Vagina (tissue), 2 donors: ENCODE measurements at regions not wholly inside any gene's neighbourhood (a gene's known extent, or its start where the extent isn't known, plus 50 kb on each side); places are given as distances from the start of the nearest gene placed in this dataset.

Experiments
- DNase-seq, 2 donors: peaks; one replicate each; pipeline ENCODE4 v3.0.0-alpha.2; 2017; ENCODE audit errors: extremely low spot score in 2 of 2
- H3K27ac ChIP-seq: fragments of 200-600 bp; sonication (generic); one replicate; pipeline ENCODE4 v1.5.1; 2019
- H3K27me3 ChIP-seq: fragments of 200-600 bp; sonication (generic); one replicate; pipeline ENCODE4 v1.5.1; 2019
- H3K36me3 ChIP-seq, 2 donors: fragments of 200-600 bp; sonication (generic); one replicate each; pipeline ENCODE4 v1.5.1; 2017 to 2019
- H3K4me1 ChIP-seq: fragments of 200-600 bp; sonication (generic); one replicate; pipeline ENCODE4 v1.5.1; 2019
- H3K4me3 ChIP-seq, 2 donors: fragments of 200-600 bp; sonication (generic); 1 replicate in 1 of 2; 2 replicates in 1 of 2; pipeline ENCODE4 v1.5.1; 2016 to 2019
- H3K9me3 ChIP-seq: fragments of 200-600 bp; sonication (generic); one replicate; pipeline ENCODE4 v1.5.1; 2019
- POLR2A ChIP-seq, 2 donors: fragments of 450-650 bp; IDR thresholded peaks; one replicate each; pipeline ENCODE4 v1.6.1; 2017; ENCODE audit warnings: antibody characterized with exemption in 2 of 2, mild to moderate bottlenecking in 2 of 2, moderate library complexity in 2 of 2
- POLR2AphosphoS5 ChIP-seq, 2 donors: sonication (generic); formaldehyde crosslinking; IDR thresholded peaks; one replicate each; pipeline ENCODE4 v1.9.0; 2017; ENCODE audit warnings: antibody characterized with exemption in 2 of 2, mild to moderate bottlenecking in 2 of 2, low read depth in 1 of 2; ENCODE audit not compliant: insufficient read depth in 1 of 2
- intact Hi-C: fragments of 100-400 bp; cut with DNase I; formaldehyde crosslinking; loops from one replicate; pipeline ENCODE4 v1.15.1; 2023
- TF ChIP-seq, protein P1 (sequence below), 3 experiments: fragments of 450-650 bp in 2 of 3; fragments of 200-600 bp in 1 of 3; sonication (generic) in 1 of 3; IDR thresholded peaks; one replicate each; pipeline ENCODE4 v1.5.1; 2017 to 2019; ENCODE audit warnings: antibody characterized with exemption in 3 of 3, mild to moderate bottlenecking in 2 of 3, moderate library complexity in 2 of 3

DNA sequence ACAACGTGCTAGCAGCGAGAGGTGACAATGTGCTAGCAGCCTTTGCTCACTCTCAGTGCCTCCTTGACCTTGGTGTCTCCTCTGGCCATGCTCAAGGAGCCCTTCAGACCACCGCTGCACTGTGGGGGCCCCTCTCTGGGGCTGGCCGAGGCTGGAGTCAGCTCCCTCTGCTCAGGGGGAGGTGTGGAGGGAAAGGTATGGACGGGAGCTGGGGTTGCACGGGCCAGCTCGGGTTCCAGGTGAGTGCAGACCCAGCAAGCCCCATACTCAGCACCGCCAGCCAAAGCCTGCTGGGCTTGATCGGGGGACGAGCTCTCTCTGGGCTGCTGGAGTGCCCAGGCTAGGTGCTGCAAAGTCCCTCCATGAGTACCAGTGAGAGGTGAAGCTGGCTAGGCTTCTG is 180.2 kb downstream of the TRIM36 start:
- Histone ChIP-seq H3K4me1 (no peaks in the 10 kb centered on the region), H3K9me3 (no peaks in the 10 kb centered on the region), H3K27ac (no peak overlapping the region), H3K36me3 (no peaks in the 10 kb centered on the region), H3K27me3 (no peaks in the 10 kb centered on the region), H3K4me3 (no peak overlapping the region)
- intact Hi-C loops = no loop called here
- TF ChIP-seq, protein P1, sequence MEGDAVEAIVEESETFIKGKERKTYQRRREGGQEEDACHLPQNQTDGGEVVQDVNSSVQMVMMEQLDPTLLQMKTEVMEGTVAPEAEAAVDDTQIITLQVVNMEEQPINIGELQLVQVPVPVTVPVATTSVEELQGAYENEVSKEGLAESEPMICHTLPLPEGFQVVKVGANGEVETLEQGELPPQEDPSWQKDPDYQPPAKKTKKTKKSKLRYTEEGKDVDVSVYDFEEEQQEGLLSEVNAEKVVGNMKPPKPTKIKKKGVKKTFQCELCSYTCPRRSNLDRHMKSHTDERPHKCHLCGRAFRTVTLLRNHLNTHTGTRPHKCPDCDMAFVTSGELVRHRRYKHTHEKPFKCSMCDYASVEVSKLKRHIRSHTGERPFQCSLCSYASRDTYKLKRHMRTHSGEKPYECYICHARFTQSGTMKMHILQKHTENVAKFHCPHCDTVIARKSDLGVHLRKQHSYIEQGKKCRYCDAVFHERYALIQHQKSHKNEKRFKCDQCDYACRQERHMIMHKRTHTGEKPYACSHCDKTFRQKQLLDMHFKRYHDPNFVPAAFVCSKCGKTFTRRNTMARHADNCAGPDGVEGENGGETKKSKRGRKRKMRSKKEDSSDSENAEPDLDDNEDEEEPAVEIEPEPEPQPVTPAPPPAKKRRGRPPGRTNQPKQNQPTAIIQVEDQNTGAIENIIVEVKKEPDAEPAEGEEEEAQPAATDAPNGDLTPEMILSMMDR (IDR thresholded peaks at IDR 0.05) = no peak
- no peak for TF ChIP-seq POLR2AphosphoS5 (IDR thresholded peaks at IDR 0.05; ENCODE audit: insufficient read depth in 1 of 2, low read depth in 1 of 2)
- TF ChIP-seq POLR2A (IDR thresholded peaks at IDR 0.05) = no peak
- DNase-seq = no peak

DNA sequence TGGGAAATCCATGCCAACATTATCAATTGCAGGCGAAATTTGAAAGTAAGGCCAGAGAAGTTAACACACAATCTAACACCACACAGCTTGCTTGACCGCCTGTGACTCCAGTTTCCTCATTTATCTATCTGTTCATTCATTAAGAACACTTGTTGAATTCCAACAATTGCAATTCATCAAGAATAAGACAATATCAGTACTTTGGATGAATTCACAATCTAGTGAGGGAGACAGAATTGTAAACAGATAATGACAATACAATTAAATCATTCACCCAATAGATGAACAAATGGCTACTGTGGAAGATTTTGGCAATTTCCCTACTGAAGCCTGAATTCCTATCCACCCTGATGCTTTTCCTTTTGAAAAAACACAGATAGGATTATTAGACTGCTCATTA is 181.6 kb downstream of the TRIM36 start:
- H3K4me1 ChIP-seq = no peaks in the 10 kb centered on the region
- no peak overlapping the region for H3K27ac ChIP-seq
- no peaks in the 10 kb centered on the region for H3K36me3 ChIP-seq
- H3K9me3 ChIP-seq = no peaks in the 10 kb centered on the region
- intact Hi-C loops = no loop called here
- H3K27me3 ChIP-seq = no peaks in the 10 kb centered on the region
- TF ChIP-seq, protein P1 (IDR thresholded peaks at IDR 0.05) = no peak
- TF ChIP-seq POLR2AphosphoS5 (IDR thresholded peaks at IDR 0.05; ENCODE audit: insufficient read depth in 1 of 2, low read depth in 1 of 2) (no peak), POLR2A (IDR thresholded peaks at IDR 0.05) (no peak)
- DNase-seq = no peak
- no peak overlapping the region for H3K4me3 ChIP-seq

DNA sequence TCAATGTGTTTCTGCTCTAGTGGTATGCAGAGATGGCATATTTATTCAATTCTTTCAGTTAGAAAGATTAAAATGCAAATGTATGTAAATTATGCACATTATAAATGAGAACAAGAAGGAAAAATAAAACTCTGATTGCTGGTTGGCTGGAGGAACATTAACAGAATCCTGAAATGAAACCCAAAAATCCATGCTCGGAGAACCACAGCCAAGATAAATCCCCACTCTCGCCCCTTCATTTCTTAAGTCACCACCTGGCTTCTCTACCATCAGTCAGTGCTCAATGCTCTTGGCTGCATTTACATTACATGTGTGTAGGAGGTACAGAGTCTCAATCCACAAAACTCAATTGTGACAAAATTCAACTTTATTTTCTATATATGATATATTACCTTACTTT is 184.9 kb downstream of the TRIM36 start:
- no peaks in the 10 kb centered on the region for H3K9me3 ChIP-seq
- no peaks in the 10 kb centered on the region for H3K4me1 ChIP-seq
- no peak overlapping the region for H3K27ac ChIP-seq
- DNase-seq = no peak
- H3K36me3 ChIP-seq = no peaks in the 10 kb centered on the region
- H3K27me3 ChIP-seq = no peaks in the 10 kb centered on the region
- intact Hi-C loops = no loop called here
- H3K4me3 ChIP-seq = no peak overlapping the region
- no peak for TF ChIP-seq POLR2AphosphoS5 (IDR thresholded peaks at IDR 0.05; ENCODE audit: insufficient read depth in 1 of 2, low read depth in 1 of 2)
- no peak for TF ChIP-seq POLR2A (IDR thresholded peaks at IDR 0.05)
- TF ChIP-seq, protein P1 (IDR thresholded peaks at IDR 0.05) = no peak

DNA sequence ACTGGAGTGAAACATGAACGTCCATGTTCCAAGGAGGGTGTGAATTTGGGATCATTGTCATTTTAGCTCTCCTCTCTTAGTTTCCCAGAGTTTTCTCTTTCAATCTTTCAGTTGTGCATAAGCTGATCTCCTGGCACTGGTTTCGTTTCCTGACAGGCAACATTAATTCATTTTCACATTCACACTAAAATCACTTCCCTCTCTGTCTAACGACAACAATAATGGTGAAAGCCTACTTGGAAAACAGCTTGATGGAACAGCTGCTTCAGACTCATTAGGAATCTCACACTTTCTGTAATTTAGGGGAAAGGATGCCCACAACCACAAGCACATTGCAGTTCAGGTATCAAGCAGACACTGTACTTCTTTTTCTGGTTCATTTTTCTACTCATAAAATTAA is 188.6 kb downstream of the TRIM36 start:
- no peaks in the 10 kb centered on the region for H3K9me3 ChIP-seq
- TF ChIP-seq POLR2A (IDR thresholded peaks at IDR 0.05) = no peak
- no peak overlapping the region for H3K27ac ChIP-seq
- intact Hi-C loops = no loop called here
- DNase-seq = no peak
- no peaks in the 10 kb centered on the region for H3K27me3 ChIP-seq
- H3K4me1 ChIP-seq = no peaks in the 10 kb centered on the region
- H3K4me3 ChIP-seq = no peak overlapping the region
- no peaks in the 10 kb centered on the region for H3K36me3 ChIP-seq

DNA sequence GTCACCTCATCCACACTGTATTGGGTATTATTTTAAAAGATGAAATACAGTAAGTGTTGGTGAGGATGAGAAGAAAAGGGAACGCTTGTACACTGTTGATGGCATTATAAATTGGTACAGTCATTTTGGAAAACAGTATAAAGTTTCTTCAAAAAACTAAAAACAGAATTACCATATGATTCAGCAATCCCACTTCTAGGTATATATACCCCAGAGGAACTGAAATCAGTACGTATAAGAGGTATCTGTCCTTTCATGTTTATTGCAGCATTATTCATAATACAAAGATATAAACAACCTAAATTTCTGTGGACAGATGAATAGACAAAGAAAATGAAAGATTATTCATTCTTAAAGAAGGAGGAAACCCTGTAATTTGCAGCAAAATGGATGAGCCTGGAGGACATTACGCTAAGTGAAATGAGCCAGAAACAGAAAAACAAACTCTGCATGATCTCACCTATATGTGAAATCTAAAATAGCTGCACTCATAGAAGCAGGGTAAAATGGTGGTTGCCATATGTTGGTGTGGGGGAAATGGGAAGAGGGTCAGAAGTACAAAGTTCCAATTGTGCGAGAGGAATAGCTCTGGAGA is 191.6 kb downstream of the TRIM36 start:
- DNase-seq = no peak
- Histone ChIP-seq H3K4me1 (no peaks in the 10 kb centered on the region), H3K4me3 (no peak overlapping the region), H3K27me3 (no peaks in the 10 kb centered on the region), H3K27ac (no peak overlapping the region), H3K9me3 (no peaks in the 10 kb centered on the region), H3K36me3 (no peaks in the 10 kb centered on the region)
- intact Hi-C loops = no loop called here
- TF ChIP-seq POLR2AphosphoS5 (IDR thresholded peaks at IDR 0.05; ENCODE audit: insufficient read depth in 1 of 2, low read depth in 1 of 2) (no peak), POLR2A (IDR thresholded peaks at IDR 0.05) (no peak)
- TF ChIP-seq, protein P1 (IDR thresholded peaks at IDR 0.05) = no peak
